ENCODE measurements at regions not wholly inside any gene's neighbourhood (a gene's known extent, or its start where the extent isn't known, plus 50 kb on each side); places are given as distances from the start of the nearest gene placed in this dataset.

DNA sequence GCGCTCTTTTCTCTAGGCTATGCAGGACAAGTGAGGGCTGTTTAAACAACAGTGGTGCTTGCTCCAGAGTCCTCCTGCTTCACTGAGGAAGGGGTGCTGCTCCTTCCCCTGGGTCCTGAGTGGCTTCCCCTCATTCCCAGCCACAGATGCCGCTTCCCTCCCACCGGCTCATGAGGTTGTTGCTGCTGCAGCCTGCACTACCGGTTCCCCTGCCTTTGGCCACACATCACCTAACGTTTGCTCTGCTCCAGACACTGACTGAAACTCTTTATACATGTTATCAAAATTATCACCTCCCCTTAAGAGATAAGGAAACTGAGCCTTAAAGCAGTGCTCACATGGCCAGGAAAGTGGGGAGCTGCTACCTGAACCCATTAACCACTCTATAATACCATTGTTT is 130.8 kb upstream of the LGALSL start:
- no peak for DNase-seq

DNA sequence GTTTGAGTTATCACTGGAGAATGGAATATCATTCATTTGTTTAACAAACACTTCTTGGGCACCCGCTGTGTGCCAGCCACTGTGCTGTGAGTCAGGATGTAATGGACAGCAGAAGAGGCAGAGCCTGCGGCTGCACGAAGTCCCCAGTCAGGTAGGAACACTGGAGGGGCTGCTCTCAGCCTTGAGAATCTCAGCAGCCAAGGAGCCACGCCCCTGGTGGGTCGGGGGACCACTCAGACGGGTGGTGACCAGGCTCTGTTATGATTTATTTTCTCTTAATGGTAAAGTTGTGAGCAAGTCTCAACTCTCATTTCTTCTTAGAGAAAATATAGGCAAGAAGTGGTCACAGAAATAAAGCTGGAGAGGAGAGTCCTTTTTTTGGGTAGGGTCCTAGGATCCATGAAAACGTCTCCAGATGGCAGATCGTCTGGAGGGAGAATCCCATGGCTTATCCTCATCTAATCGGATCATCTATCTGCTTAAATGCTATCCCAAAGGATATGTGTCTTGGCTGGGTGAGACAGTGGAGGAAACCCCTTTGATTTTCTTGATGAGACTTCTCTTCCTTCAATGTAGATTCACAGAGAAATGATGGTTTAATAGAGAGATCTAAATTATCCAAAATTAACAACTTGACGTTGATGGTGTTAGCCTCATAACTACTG is 129.1 kb upstream of the LGALSL start:
- DNase-seq: no peak

DNA sequence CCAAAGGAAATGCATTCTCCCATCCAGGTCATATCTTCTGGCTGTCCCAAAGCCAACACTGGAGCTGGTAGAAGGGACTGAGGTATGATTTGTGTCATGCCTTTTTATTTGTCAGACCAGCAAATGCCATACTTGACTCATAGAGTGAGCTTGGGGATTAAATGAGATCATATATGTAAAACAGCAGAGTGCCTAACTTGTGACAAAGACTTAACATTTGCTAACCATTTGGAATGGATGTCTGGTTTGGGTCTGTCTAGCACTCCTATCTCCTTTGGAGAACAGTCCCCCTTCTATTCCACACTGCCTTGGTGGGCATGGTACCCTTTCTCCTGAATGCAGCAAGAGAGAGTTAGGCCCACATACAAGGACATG is 128.5 kb upstream of the LGALSL start:
- peak in 1 of 5 donors; percentile 63 for DNase-seq

DNA sequence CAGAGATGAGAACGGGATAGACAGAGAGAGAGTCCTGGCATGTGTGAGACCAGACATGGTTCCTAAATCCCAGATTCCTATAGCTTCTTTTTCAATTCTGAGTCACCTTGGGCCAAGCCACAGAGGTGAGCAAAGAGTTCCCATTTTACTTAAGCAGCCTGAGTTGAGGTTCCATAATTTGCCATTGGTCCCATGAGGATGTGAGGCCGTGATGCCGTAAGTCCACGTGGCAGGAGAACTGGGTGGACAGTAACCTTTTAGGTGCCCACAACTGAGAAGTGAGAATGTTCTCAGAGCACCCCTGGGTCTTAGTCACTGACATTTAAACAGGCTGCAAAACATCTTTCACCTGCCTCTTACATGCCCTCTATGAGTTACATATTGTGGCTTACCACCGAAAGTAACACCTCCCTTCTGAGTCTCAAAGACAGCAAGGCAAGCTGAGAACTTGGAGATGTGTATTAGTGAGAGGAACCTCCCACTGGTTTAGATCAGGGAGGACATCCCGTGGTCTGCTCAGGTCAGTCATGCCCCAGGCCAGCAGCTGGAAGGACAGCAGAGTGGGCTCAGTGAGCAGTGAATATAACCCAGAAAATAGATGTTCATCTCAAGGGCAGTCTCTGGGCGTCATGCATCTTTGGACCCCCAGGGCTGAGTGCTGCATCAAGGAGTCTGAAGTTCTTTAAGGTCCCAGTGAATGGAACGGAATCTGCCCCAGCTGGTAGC is 127.9 kb upstream of the LGALSL start:
- DNase-seq: peak in 4 of 5 donors; percentile 19 to 93 (median 28)

DNA sequence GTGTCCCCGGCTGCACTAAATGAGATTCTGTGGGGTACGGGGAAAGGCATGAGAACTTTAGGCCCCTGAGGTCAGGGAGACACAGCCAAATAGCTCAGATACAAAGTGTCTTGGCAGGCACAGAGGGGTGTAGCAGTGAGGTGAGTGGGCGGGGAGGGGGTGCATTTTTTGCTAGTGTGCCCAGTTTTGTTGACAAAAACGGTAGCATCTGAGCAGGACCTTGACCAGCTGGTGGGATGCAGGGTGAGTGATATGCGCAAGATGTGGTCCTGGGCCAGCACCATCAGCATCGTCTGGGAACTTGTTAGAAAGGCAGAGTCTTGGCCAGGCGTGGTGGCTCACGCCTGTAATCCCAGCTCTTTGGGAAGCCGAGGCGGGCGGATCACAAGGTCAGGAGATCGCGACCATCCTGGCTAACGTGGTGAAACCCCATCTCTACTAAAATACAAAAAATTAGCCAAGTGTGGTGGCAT is 127.3 kb upstream of the LGALSL start:
- no peak for DNase-seq

DNA sequence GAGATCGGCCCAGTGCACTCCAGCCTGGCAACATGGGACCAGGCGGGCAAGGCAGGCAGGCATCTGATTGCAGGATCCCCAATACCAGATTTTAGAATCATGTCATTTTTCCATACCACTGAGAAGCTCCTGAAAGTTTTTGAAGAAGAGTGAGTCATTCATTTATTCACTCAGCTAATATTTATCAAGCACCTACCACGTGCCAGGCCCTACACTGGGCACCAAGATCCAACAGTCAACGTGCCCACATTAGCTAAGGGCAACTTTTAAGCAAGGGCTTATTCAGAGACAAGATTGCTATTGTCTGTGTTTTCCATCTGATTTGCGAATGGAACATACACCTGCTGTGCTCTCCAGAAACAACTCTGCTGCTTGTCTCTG is 126.8 kb upstream of the LGALSL start:
- no peak for DNase-seq

DNA sequence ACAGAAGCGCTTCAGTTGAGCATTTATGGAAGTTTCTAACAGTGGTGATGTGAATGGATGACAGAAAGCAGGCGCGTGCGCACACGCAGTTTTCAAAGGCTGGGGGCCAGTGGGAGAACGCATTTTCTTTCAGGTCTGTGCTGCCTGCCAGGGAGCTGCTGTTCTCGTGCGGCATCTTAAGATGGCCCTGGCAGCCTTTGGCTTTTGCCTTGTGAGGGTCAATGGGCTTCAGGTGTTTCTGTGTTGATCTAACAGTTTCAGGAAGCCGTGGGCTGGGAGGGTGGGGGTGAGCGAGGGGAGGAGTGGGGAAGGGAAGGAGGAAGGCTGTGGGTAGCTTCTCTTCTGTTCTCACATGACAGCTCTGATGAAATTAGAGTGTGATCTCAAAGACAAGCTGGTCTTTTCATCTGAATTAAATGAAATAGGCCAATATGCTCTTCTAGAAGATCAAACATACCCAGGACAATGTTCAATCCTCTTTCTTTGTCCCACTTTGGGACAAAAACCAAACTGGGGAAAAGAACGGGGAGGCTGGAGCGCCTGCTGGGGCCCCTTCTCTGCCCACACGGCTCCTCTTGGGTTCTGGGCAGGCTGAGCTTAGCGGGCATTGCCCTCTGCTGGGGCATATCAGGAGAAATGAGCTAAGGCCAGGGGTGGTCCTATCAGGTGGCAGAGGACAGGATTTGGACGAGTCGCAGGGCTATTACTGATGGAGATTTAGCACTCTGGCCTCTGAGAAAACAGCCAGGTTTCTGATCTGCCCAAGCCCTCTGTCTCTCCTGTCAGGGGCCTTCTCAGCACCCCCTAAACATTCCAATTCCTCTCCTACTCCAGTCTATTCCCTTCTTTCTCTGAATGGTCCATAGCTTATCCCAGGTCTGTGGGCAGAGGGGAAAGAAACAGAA is 126.2 kb upstream of the LGALSL start:
- DNase-seq: peak in 4 of 5 donors; percentile 30 to 46 (median 36)

DNA sequence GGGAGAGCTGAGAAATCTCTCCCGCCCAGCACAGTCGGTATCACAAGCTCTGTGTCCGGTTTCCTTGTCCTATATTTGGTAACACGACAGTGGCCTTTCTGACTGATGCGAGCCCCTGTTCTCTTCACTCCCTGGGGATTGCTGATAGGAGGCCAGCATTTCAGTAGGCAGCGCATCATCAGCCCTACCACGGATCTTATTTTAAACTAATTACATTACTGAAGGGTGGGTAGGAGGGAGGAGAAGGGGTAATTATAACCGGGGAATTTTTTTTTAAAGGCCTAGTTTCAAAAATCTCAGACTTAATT is 125.6 kb upstream of the LGALSL start:
- DNase-seq: no peak

DNA sequence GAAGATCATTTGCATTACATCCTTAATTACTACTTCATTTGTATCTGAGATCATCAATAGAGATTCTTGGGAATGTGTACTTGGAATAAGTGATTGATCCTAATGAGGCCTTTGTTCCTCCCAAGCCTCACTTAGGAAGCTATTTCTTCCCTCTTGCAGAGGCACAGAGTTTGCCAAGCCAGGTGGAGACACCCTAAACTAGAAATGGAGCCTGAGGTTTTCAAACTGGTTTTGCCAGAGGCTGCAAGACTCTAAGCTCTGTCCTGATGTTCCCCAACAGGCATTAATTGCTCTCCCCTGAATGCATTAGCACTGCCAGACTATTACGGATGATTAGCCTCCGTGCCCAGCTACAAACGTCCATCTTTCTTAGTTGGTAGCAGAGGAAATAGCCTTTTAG is 125.2 kb upstream of the LGALSL start:
- DNase-seq: no peak

DNA sequence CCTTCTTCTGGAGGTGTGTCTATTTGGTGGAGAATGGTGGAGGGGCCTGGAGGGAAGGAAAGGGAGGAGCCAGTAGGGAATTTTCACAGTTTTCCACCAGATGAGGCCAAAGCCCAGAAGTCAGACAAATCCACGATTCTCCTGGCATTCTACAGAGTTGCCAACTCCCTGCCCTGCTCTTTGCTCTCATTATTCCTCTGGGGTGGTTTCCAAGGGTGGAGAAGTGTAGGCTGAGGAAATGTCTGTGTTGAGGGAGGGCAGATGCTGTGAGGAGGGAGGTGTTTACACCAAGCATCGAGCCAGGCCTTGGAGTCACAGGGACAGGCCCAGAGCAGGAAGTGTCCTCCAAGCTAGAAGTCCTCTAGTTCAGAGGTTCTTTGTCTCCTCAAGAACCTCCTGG is 124.1 kb upstream of the LGALSL start:
- DNase-seq: no peak

DNA sequence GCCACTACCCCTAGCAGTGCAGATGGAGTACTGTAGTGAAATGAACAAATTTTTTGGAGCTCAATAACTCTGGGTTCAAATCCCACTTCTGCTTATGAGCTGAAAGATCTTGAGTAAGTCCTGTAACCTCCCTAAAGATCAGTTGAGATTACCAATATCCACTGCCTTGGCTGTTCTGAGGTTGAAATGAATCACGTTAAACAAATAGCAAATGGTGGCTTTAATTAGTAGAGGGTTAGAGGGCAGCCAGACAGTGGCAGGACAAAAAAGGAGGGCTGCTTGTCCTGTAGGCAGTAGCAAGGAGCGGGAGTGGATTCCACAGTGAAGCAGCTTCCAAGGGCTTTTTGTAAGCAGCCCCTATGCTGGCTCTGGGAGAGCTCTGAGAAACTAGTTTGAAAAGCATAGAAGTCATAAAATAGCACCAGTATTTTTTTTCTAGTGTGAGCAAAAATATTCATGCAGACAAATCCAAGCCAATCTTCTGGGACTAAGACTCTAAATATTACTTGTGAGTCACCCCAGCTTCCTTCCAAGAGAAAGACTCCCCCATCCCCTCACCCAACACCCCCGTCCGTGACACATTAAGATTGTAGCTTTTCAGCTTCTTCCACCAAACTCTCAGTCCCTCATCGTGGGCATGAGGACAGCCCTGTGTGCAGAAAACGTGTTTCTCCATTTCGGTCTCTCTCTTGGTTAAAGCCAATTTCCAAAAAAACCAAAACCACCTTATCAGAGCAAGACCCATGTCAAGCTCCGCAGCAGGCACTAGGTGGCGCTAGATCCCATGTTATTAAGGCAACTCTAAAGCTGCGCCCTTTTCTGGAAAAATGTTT is 123.5 kb upstream of the LGALSL start:
- peak; percentile 53 to 81 (median 75) for DNase-seq

DNA sequence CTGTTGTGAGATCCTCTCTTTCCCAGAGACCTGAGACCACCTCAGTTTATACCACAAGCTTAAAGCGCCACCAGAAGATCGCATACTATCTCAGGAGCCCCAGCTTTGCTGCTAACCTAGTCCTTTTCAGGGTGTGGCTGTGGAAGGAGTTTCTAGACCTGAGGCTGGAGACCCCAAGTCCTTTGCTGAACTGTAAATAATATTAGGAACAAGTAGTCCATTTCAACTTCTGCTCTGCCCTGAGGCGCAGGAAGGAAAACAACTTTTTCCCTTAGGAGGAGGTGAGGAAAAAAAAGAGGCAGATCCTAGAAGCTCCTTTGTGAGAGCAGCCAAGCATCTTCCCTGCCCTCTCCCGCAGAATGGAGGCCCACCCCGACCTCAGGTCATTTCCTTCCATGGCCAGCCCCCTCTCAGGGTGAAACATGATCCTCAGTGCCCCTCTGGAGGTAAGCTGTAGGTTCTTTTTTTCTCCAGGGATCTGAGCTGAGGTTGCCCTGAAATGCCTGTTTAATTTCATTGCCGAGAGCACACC is 122.8 kb upstream of the LGALSL start:
- DNase-seq: no peak

DNA sequence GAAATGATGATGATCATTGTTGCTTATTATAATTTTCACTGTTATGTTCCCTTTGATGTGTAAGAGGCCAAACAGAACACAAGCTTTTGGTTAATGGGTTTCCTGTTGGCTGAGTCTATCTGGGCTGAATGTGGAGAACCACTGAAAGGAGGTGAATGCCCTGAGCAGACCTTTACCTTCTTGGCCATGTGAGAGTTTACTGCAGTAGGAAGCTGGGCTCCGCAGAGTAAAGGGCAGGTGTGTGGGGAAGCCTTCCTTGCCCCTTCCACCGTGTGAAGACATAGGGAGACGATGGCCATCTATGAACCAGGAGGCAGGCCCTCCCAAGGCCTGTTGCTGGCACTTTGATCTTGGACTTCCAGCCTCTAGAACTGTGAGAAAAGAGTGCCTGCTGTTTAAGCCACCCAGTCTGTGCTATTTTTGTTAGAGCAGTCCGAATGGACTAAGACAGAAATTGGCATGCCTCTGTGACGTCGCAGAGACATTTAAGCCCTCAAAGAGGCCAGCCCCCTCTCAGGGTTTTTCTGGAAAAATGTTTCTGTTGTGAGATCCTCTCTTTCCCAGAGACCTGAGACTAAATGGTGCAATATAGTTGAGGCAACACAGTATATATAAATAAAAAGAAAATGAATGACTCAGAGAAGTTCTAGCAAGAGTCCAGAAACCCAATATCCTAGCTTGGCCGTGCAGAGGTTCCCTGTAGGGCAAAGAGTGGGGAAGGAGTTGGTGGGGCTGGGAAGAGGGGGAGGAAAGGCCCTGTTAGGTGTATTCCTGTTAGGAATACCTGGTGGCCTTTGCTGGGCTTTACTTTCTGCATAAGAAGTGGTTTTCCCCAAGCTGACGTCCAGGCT is 121.9 kb upstream of the LGALSL start:
- no peak for DNase-seq

DNA sequence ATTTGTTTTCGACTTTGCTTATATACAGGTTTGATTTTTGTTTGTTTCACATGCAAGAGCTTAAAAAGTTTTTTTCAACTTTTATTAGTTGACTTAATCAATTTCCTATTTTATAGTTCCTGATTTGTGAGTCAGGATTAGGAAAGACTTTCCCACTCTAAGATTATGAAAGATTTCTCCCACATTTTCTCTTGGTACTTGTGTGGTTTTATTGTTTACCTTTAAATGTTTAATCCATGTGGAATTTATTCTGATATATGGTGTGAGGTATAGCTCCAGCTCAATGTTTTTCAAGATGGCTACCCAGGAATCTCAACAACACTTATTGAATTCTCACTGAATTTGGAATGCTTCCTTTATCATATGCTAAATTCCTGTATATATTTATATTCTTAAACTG is 117.8 kb upstream of the LGALSL start:
- no peak for DNase-seq

DNA sequence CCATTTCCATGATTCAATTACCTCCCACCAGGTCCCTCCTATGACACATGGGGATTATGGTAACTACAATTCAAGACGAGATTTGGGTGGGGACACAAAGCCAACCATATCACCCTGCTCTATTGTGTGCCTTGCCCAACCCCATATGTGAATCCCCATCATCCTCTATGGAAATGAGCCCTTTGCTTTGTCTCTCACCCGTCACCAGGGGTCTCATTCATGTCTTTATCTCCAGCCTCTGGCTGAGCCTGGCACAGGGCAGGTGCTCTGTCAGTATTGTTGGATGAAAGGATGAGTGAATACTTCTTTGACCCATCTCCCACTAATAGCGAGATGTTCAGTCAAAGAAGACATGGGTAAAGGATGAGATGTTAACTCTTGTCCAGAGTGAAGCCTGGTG is 116.6 kb upstream of the LGALSL start:
- DNase-seq: no peak

DNA sequence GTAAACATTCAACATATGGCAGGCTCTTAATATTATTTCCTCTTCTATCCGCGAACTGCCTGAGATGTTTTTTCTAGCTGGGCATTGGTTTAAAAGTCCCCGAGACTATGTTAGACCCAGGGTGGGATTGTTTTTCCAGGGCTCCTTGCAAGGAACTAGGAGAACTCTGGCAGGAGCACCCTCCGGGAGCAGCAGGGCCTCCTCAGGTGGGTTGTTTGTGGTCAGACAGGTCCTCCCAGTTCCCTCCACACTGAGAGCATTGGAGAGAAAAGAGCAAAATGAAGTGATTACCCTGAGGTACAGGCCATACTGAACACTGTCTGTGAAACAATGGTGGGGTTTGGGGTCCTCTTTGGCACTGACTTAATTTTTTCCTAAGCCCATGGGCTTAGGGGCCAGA is 115.9 kb upstream of the LGALSL start:
- DNase-seq: no peak

DNA sequence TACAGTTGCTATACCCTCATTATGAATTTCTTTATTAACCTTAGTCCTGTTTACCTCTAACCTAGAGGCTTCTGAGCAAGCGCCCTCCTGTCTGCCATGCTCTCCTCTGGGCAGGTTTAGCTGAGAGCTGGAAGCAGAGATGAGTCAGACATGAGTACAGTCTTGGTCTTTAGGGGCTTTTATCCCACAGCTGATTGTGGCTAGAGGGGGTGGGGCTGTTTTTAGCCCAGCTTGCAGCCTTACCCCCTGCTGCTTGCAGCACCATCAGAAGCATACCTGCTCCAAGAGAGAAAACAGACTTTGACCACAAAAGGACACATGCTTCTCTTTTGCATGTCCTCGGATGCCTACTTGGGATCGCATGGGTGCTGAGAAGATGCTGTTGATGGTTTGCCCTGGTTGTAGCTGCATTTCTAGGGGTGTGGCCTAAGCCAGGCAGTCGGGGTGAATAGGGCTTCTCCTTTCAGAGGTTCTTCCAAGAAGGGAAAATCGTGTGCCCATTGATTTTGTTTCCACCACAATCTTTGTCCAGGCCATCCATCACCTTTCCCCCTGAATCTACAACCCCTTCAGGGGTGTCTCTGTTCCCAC is 115.0 kb upstream of the LGALSL start:
- peak in 1 of 5 donors; percentile 71 for DNase-seq

DNA sequence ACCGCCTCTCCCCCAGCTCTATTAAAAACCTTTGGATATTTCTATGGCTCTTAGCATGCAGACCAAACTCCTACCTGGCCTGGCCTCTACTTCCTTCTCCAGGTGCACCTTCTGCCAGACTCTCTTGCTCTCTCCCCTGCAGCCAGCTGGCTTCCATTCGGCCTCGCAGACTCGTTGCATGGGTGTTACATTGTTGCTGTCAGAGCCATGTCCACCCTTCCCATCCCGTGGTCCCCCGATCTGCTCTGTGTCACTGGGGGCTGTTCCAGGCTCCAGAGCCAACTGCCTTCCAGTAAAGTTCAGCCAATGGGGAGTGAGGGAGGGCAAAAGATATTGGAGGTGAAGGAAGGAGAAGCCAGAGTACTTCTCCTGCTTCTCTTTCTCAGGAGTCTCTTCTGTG is 112.5 kb upstream of the LGALSL start:
- DNase-seq: no peak

DNA sequence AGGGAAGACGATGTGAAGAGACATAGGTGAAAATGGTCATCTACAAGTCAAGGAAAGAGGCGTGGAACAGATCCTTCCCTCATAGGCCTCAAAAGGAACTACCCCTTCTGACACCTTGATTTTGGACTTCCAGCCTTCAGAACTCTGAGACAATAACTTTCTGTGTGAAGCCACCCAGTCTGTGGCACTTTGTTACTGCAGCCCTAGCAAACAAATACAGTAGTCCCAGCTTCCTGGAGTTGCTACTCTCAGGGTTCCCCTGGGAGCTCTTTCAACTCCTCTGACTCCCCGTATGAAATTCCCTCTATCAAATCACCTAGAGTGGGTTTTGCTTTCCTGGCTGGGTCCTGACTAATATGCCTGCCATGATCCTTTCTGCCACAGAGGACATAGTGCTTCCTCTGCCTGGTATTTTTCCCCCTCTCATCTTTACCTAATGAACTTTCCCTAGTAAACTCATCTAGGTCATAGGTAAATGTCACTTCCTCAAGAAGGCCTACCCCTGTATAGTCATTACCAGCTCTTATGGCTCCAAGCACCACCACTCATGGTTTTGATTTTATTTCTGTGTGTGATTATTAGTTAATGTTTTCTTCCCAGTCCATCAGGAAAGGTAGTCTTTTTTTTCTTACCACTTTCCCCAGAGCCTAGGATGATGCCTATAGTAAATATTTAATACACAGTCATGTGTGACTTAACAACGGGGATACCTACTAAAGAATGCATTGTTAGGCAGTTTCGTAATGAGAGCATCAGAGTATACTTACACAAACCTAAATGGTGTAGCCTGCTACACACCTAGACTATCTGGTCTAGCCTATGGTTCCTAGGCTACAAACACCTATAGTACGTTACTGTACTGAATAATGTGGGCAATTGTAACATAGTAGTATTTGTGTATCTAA is 111.5 kb upstream of the LGALSL start:
- no peak for DNase-seq

DNA sequence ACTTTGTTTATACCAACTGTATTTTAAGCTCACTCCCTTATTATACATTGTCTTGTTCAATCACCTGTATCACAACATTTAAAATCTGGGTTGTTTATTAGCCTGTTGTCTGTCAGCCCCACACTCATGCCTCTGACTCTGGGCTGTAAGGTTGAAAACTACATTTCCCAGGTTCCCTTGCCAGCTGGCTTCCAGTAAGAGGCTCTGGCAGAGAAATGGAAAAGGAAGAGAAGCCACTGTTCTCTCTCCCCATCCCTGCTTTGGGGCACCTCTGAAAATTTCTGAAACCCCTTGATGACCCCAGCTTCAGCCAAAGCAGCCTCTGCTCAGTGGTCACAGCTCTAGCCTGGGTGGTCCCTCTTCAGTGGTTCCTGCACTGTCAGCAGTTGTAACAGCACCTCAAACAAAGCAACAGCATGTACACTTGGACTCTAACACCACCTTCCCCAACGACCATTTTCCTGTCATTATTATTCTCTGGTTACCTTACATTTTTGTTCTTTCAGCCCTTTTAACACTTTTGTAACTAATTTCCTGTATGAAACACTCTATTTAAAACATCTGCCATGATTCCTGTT is 108.9 kb upstream of the LGALSL start:
- no peak for DNase-seq

Data from T-helper 1 cell (primary cell).